GM18867 (cell line): ENCODE measurements at regions not wholly inside any gene's neighbourhood (a gene's known extent, or its start where the extent isn't known, plus 50 kb on each side); places are given as distances from the start of the nearest gene placed in this dataset.
"Not testable (repeated sequence)": the region's sequence is repeated elsewhere in the genome, so short reads cannot be mapped to it uniquely, and the experiment has no call there.

Source experiments
- ATAC-seq: cut with Tn5 transposase; IDR thresholded peaks from one replicate; pipeline ENCODE4 v1.9.1; 2021; ENCODE audit warnings: mild to moderate bottlenecking, moderate library complexity; ENCODE audit not compliant: unreplicated experiment

- no peak for ATAC-seq
Observed at GRCh38 chr5:15384581-15384980, 115.4 kb upstream of the FBXL7 start.

- ATAC-seq: no peak
Observed at GRCh38 chr5:15384176-15384575, 115.8 kb upstream of the FBXL7 start.

GRCh38 chr5:15383469-15383868, 116.5 kb upstream of the FBXL7 start:
- no peak for ATAC-seq

- ATAC-seq: no peak
Observed at GRCh38 chr5:15383021-15383420, 117.0 kb upstream of the FBXL7 start.

- no peak for ATAC-seq
Observed at GRCh38 chr5:15377573-15378340, 122.2 kb upstream of the FBXL7 start.

GRCh38 chr5:15376803-15377202, 123.2 kb upstream of the FBXL7 start:
- ATAC-seq: no peak

GRCh38 chr5:15376088-15376487, 123.9 kb upstream of the FBXL7 start:
- ATAC-seq: no peak

GRCh38 chr5:15375559-15375958, 124.4 kb upstream of the FBXL7 start:
- no peak for ATAC-seq

GRCh38 chr5:15374886-15375285, 125.1 kb upstream of the FBXL7 start:
- no peak for ATAC-seq

GRCh38 chr5:15373151-15373550, 126.8 kb upstream of the FBXL7 start:
- ATAC-seq: no peak

GRCh38 chr5:15371184-15371583, 128.8 kb upstream of the FBXL7 start:
- no peak for ATAC-seq

- no peak for ATAC-seq
Observed at GRCh38 chr5:15368835-15369234, 131.1 kb upstream of the FBXL7 start.

GRCh38 chr5:15367489-15367888, 132.5 kb upstream of the FBXL7 start:
- no peak for ATAC-seq

- no peak for ATAC-seq
Observed at GRCh38 chr5:15366676-15367391, 133.1 kb upstream of the FBXL7 start.

GRCh38 chr5:15365070-15365469, 134.9 kb upstream of the FBXL7 start:
- no peak for ATAC-seq

GRCh38 chr5:15363601-15364000, 136.4 kb upstream of the FBXL7 start:
- no peak for ATAC-seq

GRCh38 chr5:15357092-15357453, 142.9 kb upstream of the FBXL7 start:
- ATAC-seq: not testable (repeated sequence)

GRCh38 chr5:15356308-15357091, 143.5 kb upstream of the FBXL7 start:
- not testable (repeated sequence) for ATAC-seq

- no peak for ATAC-seq
Observed at GRCh38 chr5:15354021-15354420, 146.0 kb upstream of the FBXL7 start.

GRCh38 chr5:15353086-15353645, 146.8 kb upstream of the FBXL7 start:
- no peak for ATAC-seq

GRCh38 chr5:15350614-15351013, 149.4 kb upstream of the FBXL7 start:
- ATAC-seq: no peak
